DMS 273 (cell line): ENCODE measurements at regions not wholly inside any gene's neighbourhood (a gene's known extent, or its start where the extent isn't known, plus 50 kb on each side); places are given as distances from the start of the nearest gene placed in this dataset.

Experiments
- DNase-seq: peaks from one replicate; lab custom pipeline; 2025; ENCODE audit not compliant: unreplicated experiment; lab: John Stamatoyannopoulos, UW

GRCh38 chr6:134744301-134744700 is 205.6 kb downstream of the ALDH8A1 start:
- DNase-seq: no peak

- no peak for DNase-seq
These were observed 208.7 kb downstream of the ALDH8A1 start for GRCh38 chr6:134741200-134741536.

GRCh38 chr6:134740473-134741199 is 209.3 kb downstream of the ALDH8A1 start:
- peak; percentile 28 for DNase-seq

- no peak for DNase-seq
These were observed 209.9 kb downstream of the ALDH8A1 start for GRCh38 chr6:134740027-134740373.

- no peak for DNase-seq
These were observed 210.4 kb downstream of the ALDH8A1 start for GRCh38 chr6:134739299-134740026.

GRCh38 chr6:134738211-134738885 is 211.6 kb downstream of the ALDH8A1 start:
- no peak for DNase-seq

GRCh38 chr6:134735461-134735860 is 214.4 kb downstream of the ALDH8A1 start:
- DNase-seq: no peak

GRCh38 chr6:134734312-134734869 is 215.5 kb downstream of the ALDH8A1 start:
- no peak for DNase-seq

- DNase-seq: no peak
These were observed 216.1 kb downstream of the ALDH8A1 start for GRCh38 chr6:134733801-134734200.

- no peak for DNase-seq
These were observed 217.1 kb downstream of the ALDH8A1 start for GRCh38 chr6:134732763-134733162.

GRCh38 chr6:134731615-134732014 is 218.3 kb downstream of the ALDH8A1 start:
- DNase-seq: no peak

- DNase-seq: no peak
These were observed 219.9 kb downstream of the ALDH8A1 start for GRCh38 chr6:134730013-134730412.

- DNase-seq: no peak
These were observed 220.3 kb downstream of the ALDH8A1 start for GRCh38 chr6:134729561-134729960.

- no peak for DNase-seq
These were observed 222.8 kb downstream of the ALDH8A1 start for GRCh38 chr6:134727081-134727480.

- no peak for DNase-seq
These were observed 224.3 kb downstream of the ALDH8A1 start for GRCh38 chr6:134725590-134725989.

- DNase-seq: no peak
These were observed 225.0 kb downstream of the ALDH8A1 start for GRCh38 chr6:134724771-134725340.

GRCh38 chr6:134723081-134723871 is 226.6 kb downstream of the ALDH8A1 start:
- no peak for DNase-seq

- no peak for DNase-seq
These were observed 227.6 kb downstream of the ALDH8A1 start for GRCh38 chr6:134722200-134722870.

- DNase-seq: no peak
These were observed 228.9 kb downstream of the ALDH8A1 start for GRCh38 chr6:134721060-134721405.

GRCh38 chr6:134720353-134721059 is 229.4 kb downstream of the ALDH8A1 start:
- DNase-seq: no peak
